ENCODE measurements at regions not wholly inside any gene's neighbourhood (a gene's known extent, or its start where the extent isn't known, plus 50 kb on each side); places are given as distances from the start of the nearest gene placed in this dataset.

DNA sequence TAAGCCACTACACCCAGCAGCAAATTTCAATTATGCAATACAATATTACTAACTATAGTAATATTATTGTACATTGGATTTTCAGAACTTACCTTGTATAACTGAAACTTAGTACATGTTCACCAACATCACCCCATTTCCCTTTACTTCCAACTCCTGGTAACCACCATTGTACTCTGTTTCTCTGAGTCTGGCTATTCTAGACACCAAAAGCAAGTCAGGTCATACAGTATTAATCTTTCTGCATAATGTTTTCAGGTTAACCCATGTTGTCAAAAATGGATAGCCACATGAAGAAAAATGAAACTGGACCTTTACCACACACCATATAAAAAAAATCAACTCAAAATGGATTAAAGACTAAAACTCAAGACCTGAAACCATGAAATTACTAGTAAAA lies 558.2 kb downstream of the MMUT start:
- TF ChIP-seq POLR2AphosphoS5 (IDR thresholded peaks at IDR 0.05) (no peak), POLR2A (IDR thresholded peaks at IDR 0.05) (no peak)
